ENCODE measurements at regions not wholly inside any gene's neighbourhood (a gene's known extent, or its start where the extent isn't known, plus 50 kb on each side); places are given as distances from the start of the nearest gene placed in this dataset.

DNA sequence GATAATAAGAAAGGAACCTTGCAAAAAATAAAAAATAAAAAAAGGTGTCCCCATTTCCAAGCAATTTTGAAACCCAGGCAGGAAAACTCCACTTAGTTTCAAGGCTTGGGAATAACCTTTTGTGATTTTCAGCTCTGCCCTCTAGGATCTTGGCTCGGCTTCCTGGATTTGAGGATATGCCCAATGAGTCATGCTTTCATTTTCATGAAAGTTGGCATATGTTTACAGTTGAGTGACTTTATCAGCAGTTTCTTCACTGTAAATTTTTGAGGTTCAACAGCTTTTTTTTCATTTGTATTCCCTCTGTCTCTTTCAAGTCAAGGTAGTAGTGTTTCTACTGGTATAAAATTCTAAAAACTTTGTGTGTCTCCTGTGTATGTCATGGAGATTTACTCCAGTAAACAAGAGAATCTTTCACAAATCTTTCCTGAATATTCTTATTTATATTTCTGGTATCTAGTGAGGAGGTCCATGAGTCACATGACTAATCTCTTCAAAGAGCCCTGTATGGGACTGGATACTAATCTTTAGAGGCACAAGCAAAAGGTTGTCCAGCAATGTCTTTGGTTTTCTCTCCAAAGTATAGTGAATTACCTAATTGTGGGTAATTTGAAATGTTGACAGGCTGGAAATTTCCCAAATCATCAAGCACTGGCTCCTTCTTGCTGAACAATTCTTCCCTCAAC, 335.3 kb downstream of the BRINP2 start:
- no CpG with 5 or more reads among the region's 1 CpG for WGBS, 2 donors (ENCODE audit: extremely low coverage in 2 of 2, insufficient read length in 2 of 2, insufficient replicate concordance in 1 of 2)
- Histone ChIP-seq H2AFZ (ENCODE audit: low read length) (no peak overlapping the region), H3K27me3 (ENCODE audit: control insufficient read depth in 3 of 3, insufficient read depth in 3 of 3, low read depth in 1 of 3, low read length in 3 of 3) (no peaks in the 10 kb centered on the region), H2AK5ac (ENCODE audit: low read depth, low read length) (no peak overlapping the region), H2BK120ac (ENCODE audit: low read depth, low read length) (no peak overlapping the region), H3K23ac (ENCODE audit: low read depth, low read length, poor library complexity) (no peak overlapping the region), H3K9me3 (replicated peaks in 1 of 2; ENCODE audit: control insufficient read depth in 2 of 2, insufficient read depth in 1 of 2, low read depth in 1 of 2, low read length in 2 of 2) (no peaks in the 10 kb centered on the region), H3K4me1 (ENCODE audit: control insufficient read depth in 2 of 2, insufficient read depth in 1 of 2, low read depth in 1 of 2, low read length in 2 of 2) (no peaks in the 10 kb centered on the region), H3K4ac (ENCODE audit: low read length) (no peak overlapping the region), H3K9ac (ENCODE audit: low read depth, low read length, poor library complexity) (no peak overlapping the region), H3K27ac (replicated peaks; ENCODE audit: low read length) (no peak overlapping the region), H3K4me2 (ENCODE audit: insufficient read depth, low read length, poor library complexity, severe bottlenecking) (no peak overlapping the region), H3K36me3 (replicated peaks in 1 of 2; ENCODE audit: control insufficient read depth in 2 of 2, insufficient read depth in 2 of 2, low read length in 2 of 2) (no peaks in the 10 kb centered on the region), H3K18ac (ENCODE audit: low read length) (no peak overlapping the region), H2BK12ac (ENCODE audit: low read length) (no peak overlapping the region), H3K4me3 (ENCODE audit: low read length in 2 of 2) (no peak overlapping the region), H3K79me1 (ENCODE audit: low read depth, low read length) (no peaks in the 10 kb centered on the region), H4K91ac (ENCODE audit: low read depth, low read length, poor library complexity) (no peak overlapping the region), H3K14ac (ENCODE audit: low read length) (no peak overlapping the region), H2BK15ac (ENCODE audit: low read length) (no peak overlapping the region), H4K8ac (ENCODE audit: low read depth, low read length) (no peak overlapping the region), H2BK5ac (ENCODE audit: low read length) (no peak overlapping the region)
- no peak for DNase-seq (ENCODE audit: low spot score)

DNA sequence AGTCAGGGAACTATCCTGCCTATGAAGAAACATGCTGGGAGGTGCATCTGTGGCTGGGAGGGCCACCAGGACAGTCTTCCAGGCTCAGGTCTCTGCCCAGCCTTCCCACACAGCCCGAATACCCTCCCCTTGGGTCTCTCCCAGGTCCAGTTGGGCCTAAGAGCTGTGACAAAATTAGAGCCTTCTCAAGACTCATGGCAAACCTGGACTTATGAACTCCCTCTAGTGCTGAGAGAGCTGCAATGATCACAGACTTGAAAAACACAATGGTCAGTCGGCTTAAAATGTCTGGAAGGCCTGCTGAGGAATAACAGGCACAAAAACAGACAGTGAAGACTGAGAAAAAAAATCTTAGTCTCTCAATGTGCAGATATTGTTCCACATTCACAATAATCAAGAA, 325.1 kb downstream of the BRINP2 start:
- no peak overlapping the region for H2BK5ac ChIP-seq (ENCODE audit: low read length)
- H3K9me3 ChIP-seq (replicated peaks in 1 of 2; ENCODE audit: control insufficient read depth in 2 of 2, insufficient read depth in 1 of 2, low read depth in 1 of 2, low read length in 2 of 2) = peaks cover 0 to 2% of the 10 kb centered on the region in 2 donors
- H2AFZ ChIP-seq (ENCODE audit: low read length) = no peak overlapping the region
- H3K4me1 ChIP-seq (ENCODE audit: control insufficient read depth in 2 of 2, insufficient read depth in 1 of 2, low read depth in 1 of 2, low read length in 2 of 2) = no peaks in the 10 kb centered on the region
- H4K8ac ChIP-seq (ENCODE audit: low read depth, low read length) = no peak overlapping the region
- H3K14ac ChIP-seq (ENCODE audit: low read length) = no peak overlapping the region
- no peak overlapping the region for H4K91ac ChIP-seq (ENCODE audit: low read depth, low read length, poor library complexity)
- no peak overlapping the region for H3K9ac ChIP-seq (ENCODE audit: low read depth, low read length, poor library complexity)
- no peak overlapping the region for H2BK120ac ChIP-seq (ENCODE audit: low read depth, low read length)
- no peak overlapping the region for H3K23ac ChIP-seq (ENCODE audit: low read depth, low read length, poor library complexity)
- no CpG with 5 or more reads among the region's 2 CpGs for WGBS, 2 donors (ENCODE audit: extremely low coverage in 2 of 2, insufficient read length in 2 of 2, insufficient replicate concordance in 1 of 2)
- no peak overlapping the region for H2AK5ac ChIP-seq (ENCODE audit: low read depth, low read length)
- no peak overlapping the region for H3K4me2 ChIP-seq (ENCODE audit: insufficient read depth, low read length, poor library complexity, severe bottlenecking)
- H3K4me3 ChIP-seq (ENCODE audit: low read length in 2 of 2) = no peak overlapping the region
- no peak overlapping the region for H3K27ac ChIP-seq (replicated peaks; ENCODE audit: low read length)
- no peak overlapping the region for H3K18ac ChIP-seq (ENCODE audit: low read length)
- no peaks in the 10 kb centered on the region for H3K36me3 ChIP-seq (replicated peaks in 1 of 2; ENCODE audit: control insufficient read depth in 2 of 2, insufficient read depth in 2 of 2, low read length in 2 of 2)
- no peak overlapping the region for H2BK12ac ChIP-seq (ENCODE audit: low read length)
- H3K4ac ChIP-seq (ENCODE audit: low read length) = no peak overlapping the region
- H3K79me1 ChIP-seq (ENCODE audit: low read depth, low read length) = no peaks in the 10 kb centered on the region
- DNase-seq (ENCODE audit: low spot score) = no peak
- H2BK15ac ChIP-seq (ENCODE audit: low read length) = no peak overlapping the region
- no peaks in the 10 kb centered on the region for H3K27me3 ChIP-seq (ENCODE audit: control insufficient read depth in 3 of 3, insufficient read depth in 3 of 3, low read depth in 1 of 3, low read length in 3 of 3)

DNA sequence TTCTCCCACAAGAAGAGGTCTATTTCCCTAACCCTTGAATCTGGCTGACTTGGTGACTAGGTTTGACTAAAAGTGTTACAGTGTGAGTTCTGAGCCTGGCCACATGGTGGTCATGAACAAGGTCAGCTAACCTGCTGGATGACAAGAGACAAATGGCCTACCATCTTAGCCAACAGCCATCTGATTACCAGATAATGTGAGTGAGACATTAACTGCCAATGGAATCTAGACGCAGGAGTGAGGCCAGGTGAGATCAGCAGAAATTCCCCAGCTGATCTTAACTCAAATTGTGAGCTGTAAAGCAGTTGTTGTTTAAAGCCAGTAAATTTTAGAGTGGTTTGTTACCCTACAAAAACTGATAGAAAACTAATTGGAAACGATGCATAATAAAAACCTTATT, 320.0 kb downstream of the BRINP2 start:
- Histone ChIP-seq H4K91ac (ENCODE audit: low read depth, low read length, poor library complexity) (no peak overlapping the region), H4K8ac (ENCODE audit: low read depth, low read length) (no peak overlapping the region), H2BK120ac (ENCODE audit: low read depth, low read length) (no peak overlapping the region), H3K9ac (ENCODE audit: low read depth, low read length, poor library complexity) (no peak overlapping the region), H3K9me3 (replicated peaks in 1 of 2; ENCODE audit: control insufficient read depth in 2 of 2, insufficient read depth in 1 of 2, low read depth in 1 of 2, low read length in 2 of 2) (no peaks in the 10 kb centered on the region), H3K14ac (ENCODE audit: low read length) (no peak overlapping the region), H3K36me3 (replicated peaks in 1 of 2; ENCODE audit: control insufficient read depth in 2 of 2, insufficient read depth in 2 of 2, low read length in 2 of 2) (no peaks in the 10 kb centered on the region), H3K4me2 (ENCODE audit: insufficient read depth, low read length, poor library complexity, severe bottlenecking) (no peak overlapping the region), H2BK12ac (ENCODE audit: low read length) (no peak overlapping the region), H2AFZ (ENCODE audit: low read length) (no peak overlapping the region), H2BK15ac (ENCODE audit: low read length) (no peak overlapping the region), H3K4me1 (ENCODE audit: control insufficient read depth in 2 of 2, insufficient read depth in 1 of 2, low read depth in 1 of 2, low read length in 2 of 2) (peaks cover 0 to 4% of the 10 kb centered on the region in 2 donors), H3K23ac (ENCODE audit: low read depth, low read length, poor library complexity) (no peak overlapping the region), H2AK5ac (ENCODE audit: low read depth, low read length) (no peak overlapping the region), H3K4ac (ENCODE audit: low read length) (no peak overlapping the region), H3K18ac (ENCODE audit: low read length) (no peak overlapping the region), H3K79me1 (ENCODE audit: low read depth, low read length) (no peaks in the 10 kb centered on the region), H3K27ac (replicated peaks; ENCODE audit: low read length) (no peak overlapping the region), H2BK5ac (ENCODE audit: low read length) (no peak overlapping the region), H3K27me3 (ENCODE audit: control insufficient read depth in 3 of 3, insufficient read depth in 3 of 3, low read depth in 1 of 3, low read length in 3 of 3) (no peaks in the 10 kb centered on the region), H3K4me3 (ENCODE audit: low read length in 2 of 2) (no peak overlapping the region)
- no CpG with 5 or more reads among the region's 2 CpGs for WGBS, 2 donors (ENCODE audit: extremely low coverage in 2 of 2, insufficient read length in 2 of 2, insufficient replicate concordance in 1 of 2)
- no peak for DNase-seq (ENCODE audit: low spot score)

DNA sequence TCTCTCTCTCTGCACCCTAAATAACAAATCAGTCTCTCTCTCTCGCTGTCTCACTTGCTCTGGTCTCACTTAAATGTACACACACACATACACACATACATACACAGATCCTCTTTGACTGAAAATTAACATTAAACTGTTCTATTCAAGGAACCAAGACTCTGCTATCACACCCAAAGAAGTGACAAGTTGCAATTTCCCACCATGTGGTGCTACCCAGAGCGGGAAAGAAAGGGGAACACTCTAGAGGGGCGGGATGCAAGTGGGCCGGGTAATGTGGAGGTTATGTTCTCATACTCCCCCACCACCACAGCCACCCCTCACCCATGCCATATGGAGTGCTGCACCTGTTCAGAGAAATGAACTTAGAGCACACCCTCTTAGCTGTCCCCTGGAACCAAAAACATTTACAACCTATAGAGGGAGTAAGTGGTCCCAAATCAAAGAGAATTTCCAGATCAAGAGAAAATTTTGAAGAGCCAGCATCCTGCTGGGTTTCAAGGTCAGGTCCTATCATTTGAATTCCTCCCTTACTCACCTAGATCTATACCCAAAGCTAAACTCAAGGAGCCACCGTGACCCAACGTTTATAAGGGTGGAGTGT, 319.4 kb downstream of the BRINP2 start:
- no peak overlapping the region for H3K27ac ChIP-seq (replicated peaks; ENCODE audit: low read length)
- no peak overlapping the region for H2BK12ac ChIP-seq (ENCODE audit: low read length)
- no peak overlapping the region for H2BK15ac ChIP-seq (ENCODE audit: low read length)
- H4K91ac ChIP-seq (ENCODE audit: low read depth, low read length, poor library complexity) = no peak overlapping the region
- H4K8ac ChIP-seq (ENCODE audit: low read depth, low read length) = no peak overlapping the region
- no peak overlapping the region for H3K4ac ChIP-seq (ENCODE audit: low read length)
- H2BK120ac ChIP-seq (ENCODE audit: low read depth, low read length) = no peak overlapping the region
- H3K9ac ChIP-seq (ENCODE audit: low read depth, low read length, poor library complexity) = no peak overlapping the region
- DNase-seq (ENCODE audit: low spot score) = no peak
- peaks cover 0 to 4% of the 10 kb centered on the region in 2 donors for H3K4me1 ChIP-seq (ENCODE audit: control insufficient read depth in 2 of 2, insufficient read depth in 1 of 2, low read depth in 1 of 2, low read length in 2 of 2)
- no peak overlapping the region for H3K4me3 ChIP-seq (ENCODE audit: low read length in 2 of 2)
- H3K18ac ChIP-seq (ENCODE audit: low read length) = no peak overlapping the region
- no peaks in the 10 kb centered on the region for H3K79me1 ChIP-seq (ENCODE audit: low read depth, low read length)
- no CpG with 5 or more reads among the region's 6 CpGs for WGBS, 2 donors (ENCODE audit: extremely low coverage in 2 of 2, insufficient read length in 2 of 2, insufficient replicate concordance in 1 of 2)
- H2BK5ac ChIP-seq (ENCODE audit: low read length) = no peak overlapping the region
- no peak overlapping the region for H3K4me2 ChIP-seq (ENCODE audit: insufficient read depth, low read length, poor library complexity, severe bottlenecking)
- H2AFZ ChIP-seq (ENCODE audit: low read length) = no peak overlapping the region
- H3K23ac ChIP-seq (ENCODE audit: low read depth, low read length, poor library complexity) = no peak overlapping the region
- no peaks in the 10 kb centered on the region for H3K27me3 ChIP-seq (ENCODE audit: control insufficient read depth in 3 of 3, insufficient read depth in 3 of 3, low read depth in 1 of 3, low read length in 3 of 3)
- H3K36me3 ChIP-seq (replicated peaks in 1 of 2; ENCODE audit: control insufficient read depth in 2 of 2, insufficient read depth in 2 of 2, low read length in 2 of 2) = no peaks in the 10 kb centered on the region
- H2AK5ac ChIP-seq (ENCODE audit: low read depth, low read length) = no peak overlapping the region
- H3K9me3 ChIP-seq (replicated peaks in 1 of 2; ENCODE audit: control insufficient read depth in 2 of 2, insufficient read depth in 1 of 2, low read depth in 1 of 2, low read length in 2 of 2) = no peaks in the 10 kb centered on the region
- H3K14ac ChIP-seq (ENCODE audit: low read length) = no peak overlapping the region

Data from neuronal stem cell (in vitro differentiated cells).